ENCODE measurements at regions not wholly inside any gene's neighbourhood (a gene's known extent, or its start where the extent isn't known, plus 50 kb on each side); places are given as distances from the start of the nearest gene placed in this dataset.

DNA sequence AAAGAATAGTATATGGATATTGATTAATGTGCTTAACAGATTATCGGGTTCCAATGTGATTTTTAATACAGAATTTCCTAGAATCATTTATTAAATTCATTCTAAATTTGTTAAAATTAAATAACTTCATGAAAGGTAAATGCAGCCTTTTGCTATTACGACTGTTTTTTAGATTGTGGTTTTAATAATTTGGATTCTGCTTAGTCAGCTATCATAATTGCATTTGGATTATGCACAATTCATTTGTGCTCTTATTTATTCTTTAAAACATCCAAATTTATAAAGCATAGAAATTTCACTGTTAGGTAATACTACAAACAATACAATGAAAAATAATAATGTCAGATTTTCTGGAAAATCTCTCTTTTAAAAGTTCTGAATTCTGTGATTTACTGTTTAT, 1598.5 kb downstream of the EFNA5 start:
- TF ChIP-seq POLR2AphosphoS5 (IDR thresholded peaks at IDR 0.05; ENCODE audit: low read depth, low read length) (no peak), SIN3A (IDR thresholded peaks at IDR 0.05; ENCODE audit: borderline replicate concordance, insufficient read depth, low read length) (no peak), FOXP2 (optimal IDR thresholded peaks at IDR 0.05; ENCODE audit: borderline replicate concordance, extremely low read depth, extremely low read length, insufficient read depth) (no peak), TAF1 (IDR thresholded peaks at IDR 0.05; ENCODE audit: borderline replicate concordance, insufficient read depth, low read length) (no peak)
- TF ChIP-seq, protein P1, sequence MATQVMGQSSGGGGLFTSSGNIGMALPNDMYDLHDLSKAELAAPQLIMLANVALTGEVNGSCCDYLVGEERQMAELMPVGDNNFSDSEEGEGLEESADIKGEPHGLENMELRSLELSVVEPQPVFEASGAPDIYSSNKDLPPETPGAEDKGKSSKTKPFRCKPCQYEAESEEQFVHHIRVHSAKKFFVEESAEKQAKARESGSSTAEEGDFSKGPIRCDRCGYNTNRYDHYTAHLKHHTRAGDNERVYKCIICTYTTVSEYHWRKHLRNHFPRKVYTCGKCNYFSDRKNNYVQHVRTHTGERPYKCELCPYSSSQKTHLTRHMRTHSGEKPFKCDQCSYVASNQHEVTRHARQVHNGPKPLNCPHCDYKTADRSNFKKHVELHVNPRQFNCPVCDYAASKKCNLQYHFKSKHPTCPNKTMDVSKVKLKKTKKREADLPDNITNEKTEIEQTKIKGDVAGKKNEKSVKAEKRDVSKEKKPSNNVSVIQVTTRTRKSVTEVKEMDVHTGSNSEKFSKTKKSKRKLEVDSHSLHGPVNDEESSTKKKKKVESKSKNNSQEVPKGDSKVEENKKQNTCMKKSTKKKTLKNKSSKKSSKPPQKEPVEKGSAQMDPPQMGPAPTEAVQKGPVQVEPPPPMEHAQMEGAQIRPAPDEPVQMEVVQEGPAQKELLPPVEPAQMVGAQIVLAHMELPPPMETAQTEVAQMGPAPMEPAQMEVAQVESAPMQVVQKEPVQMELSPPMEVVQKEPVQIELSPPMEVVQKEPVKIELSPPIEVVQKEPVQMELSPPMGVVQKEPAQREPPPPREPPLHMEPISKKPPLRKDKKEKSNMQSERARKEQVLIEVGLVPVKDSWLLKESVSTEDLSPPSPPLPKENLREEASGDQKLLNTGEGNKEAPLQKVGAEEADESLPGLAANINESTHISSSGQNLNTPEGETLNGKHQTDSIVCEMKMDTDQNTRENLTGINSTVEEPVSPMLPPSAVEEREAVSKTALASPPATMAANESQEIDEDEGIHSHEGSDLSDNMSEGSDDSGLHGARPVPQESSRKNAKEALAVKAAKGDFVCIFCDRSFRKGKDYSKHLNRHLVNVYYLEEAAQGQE (IDR thresholded peaks at IDR 0.05; ENCODE audit: insufficient read depth in 1 of 2, low read depth in 2 of 2, low read length in 2 of 2): no peak

All from PFSK-1 (cell line).